GM21576 (cell line): ENCODE measurements at regions not wholly inside any gene's neighbourhood (a gene's known extent, or its start where the extent isn't known, plus 50 kb on each side); places are given as distances from the start of the nearest gene placed in this dataset.

Source experiments
- ATAC-seq: cut with Tn5 transposase; IDR thresholded peaks from one replicate; pipeline ENCODE4 v1.9.1; 2021; ENCODE audit warnings: mild to moderate bottlenecking, moderate library complexity; ENCODE audit not compliant: unreplicated experiment

DNA sequence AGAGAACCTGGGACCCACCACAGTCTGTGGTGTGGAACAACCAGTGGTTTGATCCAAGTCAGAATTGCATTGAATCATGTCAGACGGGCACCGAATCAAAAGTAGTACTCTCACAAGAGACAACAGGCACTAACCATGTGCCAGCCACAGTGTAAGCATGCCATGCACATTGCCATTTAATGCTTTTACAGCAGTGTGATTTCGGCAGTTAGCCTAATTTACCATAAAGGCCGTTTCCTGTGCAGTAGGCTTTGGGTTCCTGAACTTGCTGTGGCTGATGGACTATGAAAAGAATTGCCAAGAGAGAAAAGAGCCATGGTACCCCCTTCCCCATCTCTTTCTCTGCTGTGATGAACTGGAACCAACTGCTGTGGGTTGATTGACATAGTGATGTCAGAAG, 540.6 kb downstream of the EBF1 start:
- no peak for ATAC-seq

DNA sequence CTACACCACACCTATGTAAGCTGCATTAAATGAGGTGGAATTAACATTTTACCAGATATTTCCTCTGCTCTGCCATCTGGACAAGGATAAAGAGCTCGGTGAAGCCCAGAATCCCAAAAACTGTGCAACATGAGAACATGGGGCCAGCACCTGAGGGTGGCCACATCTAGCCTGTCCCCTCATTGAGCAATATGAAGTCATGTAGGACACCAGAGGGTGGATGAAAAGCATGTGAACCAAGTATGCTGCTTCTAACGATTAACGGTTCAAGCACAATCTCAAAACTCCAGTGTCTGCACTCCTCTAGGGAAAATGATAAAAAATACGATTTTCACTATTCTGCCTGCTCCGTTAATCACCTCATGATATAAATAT, 545.8 kb downstream of the EBF1 start:
- ATAC-seq, result no peak

DNA sequence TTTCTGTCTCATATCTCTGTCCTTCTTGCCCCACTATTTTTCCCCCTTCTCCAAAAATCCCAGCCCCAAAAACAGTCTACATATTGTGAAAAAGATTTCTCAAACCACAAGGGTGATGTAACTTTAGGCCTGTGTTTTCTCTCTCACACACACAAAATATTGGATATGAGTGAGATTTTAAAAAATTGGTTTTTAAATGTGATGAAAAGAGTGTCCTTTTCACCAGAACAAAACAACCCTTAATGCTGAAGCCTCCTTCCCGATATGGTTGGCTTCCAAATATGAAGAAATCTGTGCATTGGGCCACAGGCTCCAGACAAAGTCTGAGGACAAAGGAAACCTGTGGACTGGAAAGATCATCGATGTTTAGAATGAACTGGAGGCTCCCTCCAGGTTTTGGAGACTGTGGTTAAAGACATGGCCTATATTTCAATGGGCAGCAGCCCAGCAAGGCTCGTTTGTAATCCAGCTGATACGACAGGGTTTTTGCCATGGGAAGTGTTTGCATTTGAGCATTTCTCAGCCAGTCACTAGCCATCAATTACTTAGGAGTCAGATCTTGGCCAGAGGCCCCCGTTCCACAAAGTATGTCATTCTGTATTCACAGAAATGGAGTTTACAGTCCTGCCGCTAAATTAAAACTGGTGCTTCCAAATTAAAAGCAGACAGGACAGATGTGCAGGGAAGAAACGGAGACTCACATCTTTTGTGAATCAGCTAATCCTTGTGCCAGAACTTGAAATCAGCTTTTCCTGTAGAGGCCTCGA, 546.3 kb downstream of the EBF1 start:
- no peak for ATAC-seq

DNA sequence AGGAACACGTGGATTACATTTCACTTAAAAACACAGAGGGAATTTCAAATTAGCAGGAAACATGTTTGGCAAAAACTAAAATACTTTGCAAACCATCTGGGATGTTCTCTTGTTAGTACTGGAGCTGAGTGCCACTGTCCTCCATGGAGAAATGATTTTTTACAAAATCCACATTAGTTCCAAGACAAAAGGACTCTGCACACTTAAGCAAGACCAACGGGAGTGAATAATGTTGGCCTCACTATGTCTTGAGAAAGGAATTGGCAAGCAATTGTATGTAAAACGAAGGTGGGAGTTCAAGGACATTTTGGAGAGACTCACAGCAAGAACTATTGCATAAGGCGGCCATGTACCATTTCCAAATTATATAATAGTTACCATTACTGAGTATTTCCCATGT, 547.5 kb downstream of the EBF1 start:
- no peak for ATAC-seq

DNA sequence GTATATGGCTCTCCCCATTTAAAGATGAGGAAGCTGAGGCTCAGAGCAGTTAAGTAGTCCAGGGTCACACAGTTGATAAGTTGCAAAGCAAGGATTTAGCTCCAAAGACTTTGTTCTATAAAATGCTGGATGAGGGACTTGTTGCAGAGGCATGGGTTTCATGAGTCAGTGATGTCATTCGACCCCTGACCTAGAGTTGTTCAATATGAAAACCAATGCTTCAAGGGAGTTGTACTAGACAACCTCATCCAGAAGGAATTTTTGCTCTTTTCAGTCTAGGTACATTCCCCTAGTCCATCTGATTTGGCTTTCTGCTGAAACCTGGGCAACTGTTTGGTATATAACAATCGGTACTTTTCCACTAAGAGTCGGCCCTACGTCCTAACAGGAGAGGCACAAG, 550.4 kb downstream of the EBF1 start:
- ATAC-seq, result no peak

DNA sequence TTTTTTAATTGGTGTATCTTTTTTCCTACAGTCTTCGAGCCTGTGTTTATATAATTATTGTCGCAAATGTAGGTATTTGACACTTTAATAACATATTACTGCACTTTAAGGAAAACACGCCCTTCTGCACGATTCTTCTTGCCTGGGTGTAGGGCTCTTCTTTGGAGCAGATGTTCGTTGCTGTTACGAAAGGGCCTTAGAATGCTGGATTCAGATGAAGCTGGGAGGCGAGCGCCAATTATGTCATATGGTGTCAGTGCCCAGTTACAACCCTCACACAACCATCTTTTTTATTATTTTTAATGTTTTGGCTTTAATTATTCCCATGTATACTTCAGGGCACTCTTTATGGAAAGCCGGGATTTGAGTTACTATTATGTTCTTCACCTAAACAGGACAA, 553.0 kb downstream of the EBF1 start:
- no peak for ATAC-seq

DNA sequence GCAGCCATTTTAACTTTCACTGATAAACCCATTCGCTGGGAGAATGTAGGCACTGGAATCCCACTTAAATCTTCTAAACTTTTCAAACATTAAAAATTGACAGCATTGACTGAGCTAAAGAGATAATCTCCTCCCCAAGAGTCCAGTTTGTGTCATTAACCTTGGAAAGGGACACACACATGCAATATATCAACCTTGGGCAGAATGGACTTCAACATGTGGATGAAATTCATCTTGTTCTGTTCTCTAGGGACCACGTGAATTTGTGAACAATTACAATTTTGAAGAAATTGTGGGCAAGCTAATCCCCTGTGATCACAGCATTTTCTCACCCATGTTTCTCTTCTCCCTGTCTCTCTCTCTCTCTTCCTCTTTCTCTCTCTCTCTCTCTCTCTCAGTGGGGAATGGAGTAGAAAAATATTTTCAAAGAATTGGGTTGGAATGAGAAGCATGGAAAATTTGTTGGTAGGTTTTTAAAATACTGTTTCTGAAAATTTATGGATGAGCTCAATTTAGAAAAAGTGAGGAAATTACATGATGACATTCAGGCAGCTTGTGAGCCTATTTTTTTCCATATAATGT, 553.7 kb downstream of the EBF1 start:
- ATAC-seq, result no peak

DNA sequence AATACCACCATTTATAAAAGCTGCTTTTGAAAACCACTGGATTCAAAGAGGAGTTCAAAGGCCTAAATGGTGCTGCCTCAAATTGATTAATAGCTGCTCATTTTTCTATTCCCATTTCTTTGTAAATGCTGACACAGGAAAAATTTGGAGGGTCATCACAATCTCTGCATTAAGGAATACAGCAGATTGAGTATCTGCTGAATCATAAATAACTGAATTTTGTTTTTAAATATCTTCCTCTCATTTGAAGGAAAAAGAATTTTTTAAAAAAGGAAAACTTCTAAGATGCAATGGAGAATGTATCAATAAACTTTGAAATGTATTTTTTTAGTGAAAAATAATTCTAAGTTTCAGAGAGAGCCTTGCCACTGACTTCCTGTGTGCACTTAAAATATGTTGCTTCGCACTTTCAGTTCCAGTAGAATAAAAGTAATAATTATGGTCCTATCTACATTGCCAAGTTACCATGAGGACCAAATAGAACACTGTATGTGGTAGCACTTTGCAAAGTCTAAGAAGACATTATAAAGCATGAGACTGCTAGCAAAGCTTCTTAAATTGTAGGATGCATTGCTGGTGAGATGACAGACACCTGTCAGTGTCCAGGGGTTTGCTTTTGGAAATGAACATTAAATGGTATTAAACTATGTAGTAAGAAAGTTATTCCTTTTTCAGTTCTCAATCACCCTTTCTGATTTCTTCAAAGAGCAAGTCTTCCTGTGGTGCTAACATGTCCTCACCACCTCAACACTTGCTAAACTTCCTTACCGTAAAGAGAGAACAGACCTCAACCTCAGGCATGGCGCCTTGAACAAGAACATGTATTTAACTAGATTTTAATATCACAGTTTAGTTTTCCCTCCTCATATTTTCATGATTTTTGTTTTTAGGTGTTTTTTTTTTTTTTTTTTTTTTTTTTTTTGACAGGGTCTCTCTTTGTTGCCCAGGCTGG, 555.1 kb downstream of the EBF1 start:
- ATAC-seq, result no peak

DNA sequence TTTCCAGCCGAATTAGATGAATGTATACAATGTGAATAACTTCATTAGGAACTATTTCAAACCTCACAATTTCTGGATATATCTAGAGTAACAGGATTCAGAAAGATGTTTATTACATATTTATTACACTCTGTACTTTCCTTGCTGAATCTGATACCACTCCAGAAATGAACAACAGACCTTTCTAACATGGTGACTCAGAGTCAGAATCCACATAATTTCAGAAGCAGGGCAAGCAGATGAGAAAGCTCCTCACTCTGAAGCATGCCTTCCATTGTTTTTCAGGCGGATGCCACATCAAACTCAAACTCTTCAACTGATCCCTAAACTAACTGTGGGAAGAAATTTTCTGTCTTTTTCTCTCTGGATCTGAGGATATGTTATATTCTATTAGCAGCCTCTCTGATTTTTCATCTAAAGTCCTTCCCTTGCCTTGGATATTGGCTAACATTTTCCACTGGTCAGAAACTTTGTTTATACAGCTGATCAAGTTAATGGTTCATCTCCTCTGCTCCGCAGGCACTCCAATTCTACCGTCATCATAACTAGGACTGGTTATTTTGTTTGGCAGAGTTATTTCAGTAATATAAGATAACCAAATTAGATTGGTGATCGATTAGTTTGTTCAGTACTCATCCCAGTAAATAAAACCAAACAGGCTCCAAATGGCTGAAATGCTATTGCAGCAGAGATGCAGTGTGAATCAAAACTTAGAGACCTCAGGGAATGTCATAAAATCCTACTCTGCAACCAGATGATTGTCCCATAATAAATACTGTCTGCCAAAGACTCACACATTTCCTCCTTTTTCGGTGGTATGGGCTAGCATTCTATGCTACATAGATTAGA, 556.0 kb downstream of the EBF1 start:
- ATAC-seq, result no peak

DNA sequence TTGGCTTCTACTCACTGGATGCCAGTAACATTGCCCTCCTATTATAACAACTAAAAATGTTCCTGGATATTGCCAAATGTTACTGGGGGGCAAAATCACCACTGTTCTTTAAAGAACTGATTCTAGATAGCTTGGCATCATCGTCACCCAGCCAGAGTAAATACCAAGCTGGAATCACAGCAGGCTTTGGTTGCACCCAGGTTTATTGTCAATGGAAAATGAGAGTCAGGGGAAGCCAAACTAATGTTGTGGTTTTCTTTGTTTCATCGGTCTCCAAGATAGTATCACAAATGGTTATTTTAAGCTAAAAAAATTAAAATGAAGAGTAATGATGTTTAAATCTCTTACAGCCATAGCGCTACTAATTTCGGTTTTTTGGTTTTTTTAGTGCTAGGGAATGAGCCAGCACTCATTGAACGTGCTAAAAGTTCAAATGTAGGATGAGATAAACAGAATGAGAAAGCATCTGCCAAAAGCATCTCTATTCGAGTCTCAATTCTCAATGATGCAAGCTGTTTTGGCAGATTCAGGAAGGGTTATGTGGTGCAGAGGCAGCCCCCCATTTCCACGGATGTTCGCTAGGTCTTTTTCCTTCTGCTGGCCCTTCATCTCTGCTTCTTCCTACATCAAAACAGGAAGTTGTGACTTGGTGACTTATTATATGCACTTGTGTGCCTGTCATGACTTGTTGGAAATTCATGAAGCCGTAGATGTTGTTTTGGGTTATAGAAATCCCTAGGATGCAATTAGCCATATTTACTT, 558.0 kb downstream of the EBF1 start:
- no peak for ATAC-seq

DNA sequence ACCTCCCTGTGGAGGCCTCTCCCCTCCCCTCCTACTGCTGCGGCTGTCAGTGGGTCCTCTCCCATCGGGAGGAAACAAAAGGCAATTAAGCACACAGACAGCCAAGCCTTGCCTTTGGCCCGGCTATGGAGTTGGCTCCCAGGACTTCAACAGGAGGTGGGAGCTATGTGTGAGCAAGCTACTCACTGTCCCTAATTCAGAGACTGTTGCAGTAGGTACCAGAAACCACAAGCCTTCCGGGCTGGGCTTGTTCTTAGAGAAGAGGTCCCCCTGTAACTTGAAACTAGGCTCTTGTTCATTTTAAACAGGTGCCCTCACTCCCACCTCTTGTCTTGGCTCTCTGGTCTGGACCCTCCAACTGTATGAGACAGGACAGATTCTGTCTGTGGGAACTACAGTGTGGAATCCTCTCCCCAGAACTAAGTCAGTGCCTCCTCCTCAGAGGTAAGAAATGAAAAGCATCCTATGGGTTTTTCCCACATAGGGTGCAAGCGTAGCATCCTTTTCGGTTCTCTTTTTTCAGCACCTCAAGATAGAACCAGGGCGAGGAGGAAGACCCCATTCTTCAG, 561.1 kb downstream of the EBF1 start:
- peak; percentile 83 for ATAC-seq

DNA sequence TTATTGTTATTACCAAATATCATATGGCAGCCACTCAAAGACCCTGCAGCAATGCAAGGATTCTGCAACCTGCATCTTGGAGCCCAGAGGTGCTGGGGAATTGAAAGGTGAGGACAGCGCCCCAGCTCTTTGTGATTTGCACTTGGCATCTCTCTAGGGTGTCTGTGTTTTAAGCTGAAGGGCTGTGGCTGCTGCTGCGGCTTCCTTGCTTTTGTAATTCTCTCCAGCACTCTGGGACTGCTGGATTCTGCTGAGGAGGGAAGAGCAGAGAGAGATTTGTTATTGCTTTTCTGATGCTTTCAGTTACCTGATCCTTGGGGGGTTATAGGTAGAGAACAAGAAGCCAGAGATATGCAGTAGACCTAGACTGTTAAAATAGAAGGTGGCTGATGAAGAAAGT, 562.4 kb downstream of the EBF1 start:
- ATAC-seq, result no peak

DNA sequence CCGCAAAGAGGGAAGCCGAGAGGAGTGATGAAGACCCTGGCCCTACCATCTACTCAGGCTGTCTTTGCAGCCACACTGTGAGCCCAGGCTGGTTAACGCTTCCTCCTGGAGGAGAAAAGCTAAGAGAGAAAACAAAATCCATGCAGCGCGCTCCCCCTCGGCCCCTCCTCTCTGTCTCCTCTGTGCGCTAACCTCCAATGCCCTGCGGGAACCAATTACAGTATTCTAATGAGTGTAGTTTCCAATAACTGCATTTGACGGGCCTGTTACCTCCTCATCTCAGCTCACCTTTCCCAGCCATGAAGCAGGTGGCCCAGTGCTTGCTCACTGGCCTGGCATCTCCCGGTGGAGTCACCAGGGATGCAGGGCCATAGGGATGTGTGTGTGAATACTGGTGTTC, 565.5 kb downstream of the EBF1 start:
- no peak for ATAC-seq

DNA sequence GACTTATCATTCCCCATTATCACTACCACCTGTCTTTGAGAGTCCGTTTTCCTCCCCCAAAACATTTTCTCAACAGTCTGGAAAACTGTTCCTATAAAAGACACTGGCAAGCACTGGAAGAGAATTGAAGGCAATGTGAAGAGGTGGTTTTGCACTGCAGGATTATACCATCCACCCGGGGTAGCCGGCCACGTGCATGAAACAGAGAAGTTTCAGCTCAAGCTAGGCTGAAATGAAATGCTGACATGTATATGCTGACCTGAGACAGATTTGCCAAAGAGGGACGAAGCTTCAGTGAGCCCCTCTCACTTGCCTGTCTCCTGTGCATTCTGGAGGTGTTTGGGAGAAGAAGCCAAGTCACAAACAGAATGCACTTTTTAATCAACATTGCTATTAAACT, 567.0 kb downstream of the EBF1 start:
- ATAC-seq, result no peak

DNA sequence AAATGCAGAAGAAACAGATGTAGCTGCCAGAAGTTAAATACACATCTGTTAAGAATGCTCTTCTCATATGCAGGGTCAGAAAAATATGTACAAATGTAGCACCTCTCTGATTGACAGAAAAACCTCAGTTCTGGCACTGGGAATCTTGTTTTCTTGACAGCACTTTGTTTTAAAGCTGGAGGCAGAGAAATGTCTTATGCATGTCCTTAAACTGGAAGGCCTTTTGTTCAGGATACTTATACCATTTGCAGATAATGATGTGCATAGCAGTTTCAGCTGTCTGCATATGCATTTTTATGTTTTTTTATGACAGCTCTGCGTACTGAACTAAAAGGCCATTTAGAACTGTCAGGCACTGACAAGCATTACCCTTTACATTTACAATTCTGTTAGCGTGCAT, 567.9 kb downstream of the EBF1 start:
- no peak for ATAC-seq

DNA sequence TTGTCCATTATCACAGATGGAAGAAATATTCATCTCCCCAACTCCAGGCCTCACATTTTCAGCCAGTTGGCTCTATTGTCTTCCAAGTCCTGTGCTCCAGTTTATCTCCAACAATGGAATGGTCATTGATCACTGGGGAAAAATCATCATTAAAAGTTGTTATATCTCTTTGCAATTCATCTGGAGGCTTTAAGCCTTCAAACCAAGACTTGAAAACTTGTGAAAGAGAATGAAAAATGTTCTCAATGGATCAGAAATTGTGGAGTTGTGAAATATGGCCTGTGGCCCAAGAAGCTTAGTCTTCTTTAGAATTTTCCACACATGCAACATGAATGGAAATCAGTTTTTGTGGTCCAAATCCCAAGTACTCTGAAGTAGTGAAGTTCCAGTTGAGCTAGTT, 569.6 kb downstream of the EBF1 start:
- ATAC-seq, result no peak

DNA sequence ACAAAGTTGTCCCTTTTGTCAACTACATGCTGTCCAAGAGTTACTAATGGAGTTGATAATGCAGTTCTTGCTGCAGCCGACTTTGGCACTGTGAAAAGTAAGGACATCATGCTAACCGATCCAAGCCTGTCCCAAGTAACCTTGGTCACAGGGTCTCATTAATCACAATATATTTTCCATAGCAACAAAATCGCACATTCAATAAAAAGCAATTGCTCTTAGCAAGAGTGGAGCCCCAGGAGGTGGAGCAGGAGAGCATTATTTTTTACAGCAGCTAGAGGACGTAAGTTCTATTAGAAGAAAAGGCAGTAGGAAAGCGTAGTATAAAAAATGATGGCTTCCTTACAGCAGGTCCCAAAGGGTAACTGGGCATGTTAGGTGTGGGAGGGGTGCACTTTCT, 570.3 kb downstream of the EBF1 start:
- ATAC-seq, result no peak

DNA sequence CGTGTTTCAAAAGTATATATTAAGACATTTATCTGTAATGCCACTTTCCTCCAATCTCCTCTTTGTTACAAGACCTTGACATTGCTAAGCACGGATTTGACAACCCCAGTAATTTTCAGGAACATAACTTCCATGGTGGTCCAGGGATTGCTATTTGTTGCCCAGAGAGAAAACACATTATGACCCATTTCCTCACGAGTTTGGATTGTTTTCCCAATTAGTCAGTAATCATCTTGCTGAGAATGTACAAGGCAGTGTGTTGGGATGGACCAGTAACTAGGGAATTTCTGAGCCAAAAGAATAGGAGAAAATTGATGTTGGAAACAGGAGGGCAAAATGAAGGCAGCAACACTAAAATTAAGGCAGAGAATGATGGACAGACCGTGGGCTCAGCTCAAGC, 574.1 kb downstream of the EBF1 start:
- no peak for ATAC-seq

DNA sequence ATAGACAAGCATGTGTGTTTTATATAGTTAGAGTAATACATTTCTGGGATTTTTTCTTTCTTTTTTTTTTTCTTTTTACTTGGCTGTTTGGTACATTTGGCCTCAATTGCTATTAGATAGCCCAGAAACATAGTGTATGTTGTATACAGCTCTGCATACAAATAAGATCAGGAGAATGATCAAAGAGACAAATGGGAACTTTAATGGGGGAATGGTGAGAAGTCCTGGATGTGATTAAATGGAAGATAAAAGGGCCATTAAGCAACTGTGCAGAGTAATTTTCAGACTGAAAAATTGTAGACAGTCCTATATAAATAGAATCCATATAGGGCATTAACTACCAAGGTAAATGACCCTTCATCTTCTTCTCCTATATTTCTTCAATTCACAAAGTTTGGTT, 575.6 kb downstream of the EBF1 start:
- no peak for ATAC-seq

DNA sequence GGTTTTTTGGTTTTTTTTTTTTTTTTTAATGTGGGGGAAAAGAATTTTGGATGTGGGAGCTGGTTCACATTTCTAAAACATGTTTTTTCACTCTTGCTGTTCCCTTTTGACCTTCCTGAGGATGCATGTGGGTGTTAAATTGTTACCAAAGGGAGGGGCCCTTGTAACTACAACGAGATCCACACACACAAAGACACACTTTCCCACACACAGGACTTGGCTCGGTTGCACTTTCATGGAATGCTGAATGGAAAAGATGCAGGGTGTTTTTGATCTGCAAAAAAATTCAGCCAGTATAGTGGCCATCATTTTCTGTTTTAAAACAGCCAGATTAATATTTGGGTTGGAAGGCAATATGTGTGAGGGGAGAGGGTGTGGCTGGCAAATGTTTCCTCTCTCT, 576.9 kb downstream of the EBF1 start:
- ATAC-seq, result no peak
